Activated B cell treated with CpG ODN at 0.5 μM for 24 hours (primary cell): ENCODE measurements at regions not wholly inside any gene's neighbourhood (a gene's known extent, or its start where the extent isn't known, plus 50 kb on each side); places are given as distances from the start of the nearest gene placed in this dataset.

Source experiments
- ATAC-seq: fragments of 200-7000 bp; cut with Tn5 transposase; one replicate; pipeline ENCODE4 v1.10.0; 2021; ENCODE audit warnings: low read depth, mild to moderate bottlenecking, moderate library complexity
- CTCF ChIA-PET: fragments of 350-600 bp; sonication (Branson Sonifier 250); formaldehyde crosslinking; loops from one replicate; lab custom pipeline; 2021; ENCODE audit warnings: antibody characterized with exemption; lab: Charles Lee
- POLR2A ChIA-PET: fragments of 350-600 bp; sonication (Branson Sonifier 250); formaldehyde crosslinking; loops from one replicate; lab custom pipeline; 2021; ENCODE audit warnings: antibody characterized with exemption; lab: Charles Lee
- DNase-seq: peaks from one replicate; pipeline ENCODE4 v3.0.0; 2022
- H3K27ac Mint-ChIP-seq: one replicate; pipeline ENCODE4 v1.8.0; 2020; ENCODE audit warnings: mixed read lengths
- H3K27me3 Mint-ChIP-seq: one replicate; pipeline ENCODE4 v1.8.0; 2021; ENCODE audit warnings: mixed read lengths
- H3K36me3 Mint-ChIP-seq: one replicate; pipeline ENCODE4 v1.8.0; 2021; ENCODE audit warnings: low read depth, mixed read lengths
- H3K4me1 Mint-ChIP-seq: one replicate; pipeline ENCODE4 v1.8.0; 2021; ENCODE audit warnings: mixed read lengths
- H3K4me3 Mint-ChIP-seq: one replicate; pipeline ENCODE4 v1.8.0; 2020; ENCODE audit warnings: mild to moderate bottlenecking, mixed read lengths
- H3K9me3 Mint-ChIP-seq: one replicate; pipeline ENCODE4 v1.8.0; 2020; ENCODE audit warnings: mixed read lengths
- CTCF ChIP-seq: fragments of 200-600 bp; IDR thresholded peaks from one replicate; pipeline ENCODE4 v1.8.0; 2022; ENCODE audit warnings: antibody characterized with exemption, mild to moderate bottlenecking
- intact Hi-C: fragments of 100-400 bp; cut with micrococcal nuclease; formaldehyde crosslinking; loops from one replicate; pipeline ENCODE4 v1.15.1; 2024

GRCh38 chr2:226674123-226674522 lies 125.5 kb downstream of the IRS1 start:
- peaks cover 27% of the 10 kb centered on the region for H3K27me3 Mint-ChIP-seq
- ChIA-PET POLR2A (no interaction called here), CTCF (no interaction called here)
- ATAC-seq = no peak
- no peaks in the 10 kb centered on the region for H3K36me3 Mint-ChIP-seq
- no peak overlapping the region for H3K4me3 Mint-ChIP-seq
- intact Hi-C loops = no loop called here
- no peak for TF ChIP-seq CTCF
- no peaks in the 10 kb centered on the region for H3K9me3 Mint-ChIP-seq
- no peak overlapping the region for H3K27ac Mint-ChIP-seq
- H3K4me1 Mint-ChIP-seq = no peaks in the 10 kb centered on the region
- DNase-seq = no peak

- ChIA-PET POLR2A (no interaction called here), CTCF (no interaction called here)
- intact Hi-C loops = no loop called here
- no peaks in the 10 kb centered on the region for H3K36me3 Mint-ChIP-seq
- no peak for ATAC-seq
- no peaks in the 10 kb centered on the region for H3K4me1 Mint-ChIP-seq
- H3K9me3 Mint-ChIP-seq = no peaks in the 10 kb centered on the region
- H3K27ac Mint-ChIP-seq = no peak overlapping the region
- no peak for DNase-seq
- no peak for TF ChIP-seq CTCF
- H3K27me3 Mint-ChIP-seq = peaks cover 27% of the 10 kb centered on the region
- H3K4me3 Mint-ChIP-seq = no peak overlapping the region
Measured at GRCh38 chr2:226673314-226673723, 126.3 kb downstream of the IRS1 start.

- ChIA-PET CTCF (no interaction called here), POLR2A (no interaction called here)
- peaks cover 27% of the 10 kb centered on the region for H3K27me3 Mint-ChIP-seq
- H3K4me1 Mint-ChIP-seq = no peaks in the 10 kb centered on the region
- no peak for ATAC-seq
- TF ChIP-seq CTCF = no peak
- no peak overlapping the region for H3K4me3 Mint-ChIP-seq
- DNase-seq = no peak
- H3K27ac Mint-ChIP-seq = no peak overlapping the region
- intact Hi-C loops = no loop called here
- H3K36me3 Mint-ChIP-seq = no peaks in the 10 kb centered on the region
- H3K9me3 Mint-ChIP-seq = no peaks in the 10 kb centered on the region
Measured at GRCh38 chr2:226671141-226671676, 128.4 kb downstream of the IRS1 start.

GRCh38 chr2:226669905-226670304 lies 129.7 kb downstream of the IRS1 start:
- Mint-ChIP-seq H3K9me3 (no peaks in the 10 kb centered on the region), H3K27me3 (peaks cover 26% of the 10 kb centered on the region)
- CTCF ChIA-PET = no interaction called here

GRCh38 chr2:226669249-226669648 lies 130.4 kb downstream of the IRS1 start:
- peaks cover 23% of the 10 kb centered on the region for H3K27me3 Mint-ChIP-seq
- intact Hi-C loops = no loop called here
- ChIA-PET CTCF (no interaction called here), POLR2A (no interaction called here)
- H3K4me3 Mint-ChIP-seq = no peak overlapping the region
- H3K4me1 Mint-ChIP-seq = no peaks in the 10 kb centered on the region
- no peak for TF ChIP-seq CTCF
- H3K9me3 Mint-ChIP-seq = no peaks in the 10 kb centered on the region
- no peak overlapping the region for H3K27ac Mint-ChIP-seq
- DNase-seq (no peak), ATAC-seq (no peak)
- H3K36me3 Mint-ChIP-seq = no peaks in the 10 kb centered on the region

More at GRCh38 chr2:226669905-226670304, 129.7 kb downstream of the IRS1 start:
- Mint-ChIP-seq H3K36me3 (no peaks in the 10 kb centered on the region), H3K4me3 (no peak overlapping the region), H3K27ac (no peak overlapping the region), H3K4me1 (no peaks in the 10 kb centered on the region)
- DNase-seq = no peak
- intact Hi-C loops = no loop called here
- no peak for ATAC-seq
- POLR2A ChIA-PET = no interaction called here
- TF ChIP-seq CTCF = no peak
